ENCODE measurements at regions not wholly inside any gene's neighbourhood (a gene's known extent, or its start where the extent isn't known, plus 50 kb on each side); places are given as distances from the start of the nearest gene placed in this dataset.

GRCh38 chr14:22089940-22090339 is 416.3 kb upstream of the OR4E1 start:
- in situ Hi-C loops (cut with MboI; ENCODE audit: low sequenced_read_pairs) = no loop called here

GRCh38 chr14:22088614-22089342 is 415.2 kb upstream of the OR4E1 start:
- in situ Hi-C loops (cut with MboI; ENCODE audit: low sequenced_read_pairs) = no loop called here

GRCh38 chr14:22086131-22086530 is 412.5 kb upstream of the OR4E1 start:
- in situ Hi-C loops (cut with MboI; ENCODE audit: low sequenced_read_pairs) = no loop called here

- in situ Hi-C loops (cut with MboI; ENCODE audit: low sequenced_read_pairs) = no loop called here
Measured at GRCh38 chr14:22084393-22085281, 411.0 kb upstream of the OR4E1 start.

- in situ Hi-C loops (cut with MboI; ENCODE audit: low sequenced_read_pairs) = no loop called here
Measured at GRCh38 chr14:22081337-22081736, 407.7 kb upstream of the OR4E1 start.

GRCh38 chr14:22079766-22080165 is 406.1 kb upstream of the OR4E1 start:
- in situ Hi-C loops (cut with MboI; ENCODE audit: low sequenced_read_pairs) = no loop called here

- in situ Hi-C loops (cut with MboI; ENCODE audit: low sequenced_read_pairs) = no loop called here
Measured at GRCh38 chr14:22073801-22074200, 400.2 kb upstream of the OR4E1 start.

- in situ Hi-C loops (cut with MboI; ENCODE audit: low sequenced_read_pairs) = no loop called here
Measured at GRCh38 chr14:22071006-22071405, 397.4 kb upstream of the OR4E1 start.

GRCh38 chr14:22070119-22070982 is 396.7 kb upstream of the OR4E1 start:
- in situ Hi-C loops (cut with MboI; ENCODE audit: low sequenced_read_pairs) = no loop called here

GRCh38 chr14:22065347-22065746 is 391.7 kb upstream of the OR4E1 start:
- in situ Hi-C loops (cut with MboI; ENCODE audit: low sequenced_read_pairs) = no loop called here

- in situ Hi-C loops (cut with MboI; ENCODE audit: low sequenced_read_pairs) = no loop called here
Measured at GRCh38 chr14:22059201-22059600, 385.6 kb upstream of the OR4E1 start.

- in situ Hi-C loops (cut with MboI; ENCODE audit: low sequenced_read_pairs) = no loop called here
Measured at GRCh38 chr14:22052795-22053194, 379.2 kb upstream of the OR4E1 start.

- in situ Hi-C loops (cut with MboI; ENCODE audit: low sequenced_read_pairs) = no loop called here
Measured at GRCh38 chr14:22047115-22047514, 373.5 kb upstream of the OR4E1 start.

GRCh38 chr14:22046063-22046462 is 372.4 kb upstream of the OR4E1 start:
- in situ Hi-C loops (cut with MboI; ENCODE audit: low sequenced_read_pairs) = no loop called here

GRCh38 chr14:22044193-22044592 is 370.6 kb upstream of the OR4E1 start:
- in situ Hi-C loops (cut with MboI; ENCODE audit: low sequenced_read_pairs) = no loop called here

GRCh38 chr14:22040781-22041125 is 367.1 kb upstream of the OR4E1 start:
- in situ Hi-C loops (cut with MboI; ENCODE audit: low sequenced_read_pairs) = no loop called here

GRCh38 chr14:22039938-22040780 is 366.5 kb upstream of the OR4E1 start:
- in situ Hi-C loops (cut with MboI; ENCODE audit: low sequenced_read_pairs) = no loop called here

GRCh38 chr14:22036541-22037239 is 363.1 kb upstream of the OR4E1 start:
- in situ Hi-C loops (cut with MboI; ENCODE audit: low sequenced_read_pairs) = no loop called here

- in situ Hi-C loops (cut with MboI; ENCODE audit: low sequenced_read_pairs) = no loop called here
Measured at GRCh38 chr14:22026527-22026926, 352.9 kb upstream of the OR4E1 start.

- in situ Hi-C loops (cut with MboI; ENCODE audit: low sequenced_read_pairs) = no loop called here
Measured at GRCh38 chr14:22025879-22026278, 352.3 kb upstream of the OR4E1 start.
